ENCODE measurements at regions not wholly inside any gene's neighbourhood (a gene's known extent, or its start where the extent isn't known, plus 50 kb on each side); places are given as distances from the start of the nearest gene placed in this dataset.

- TF ChIP-seq HDAC2 (IDR thresholded peaks at IDR 0.05; ENCODE audit: borderline replicate concordance in 1 of 2, low read depth in 2 of 2, low read length in 2 of 2): no peak
- no peak for TF ChIP-seq CEBPB (IDR thresholded peaks at IDR 0.05; ENCODE audit: low read depth, low read length)
- no peak for TF ChIP-seq EP300 (IDR thresholded peaks at IDR 0.05; ENCODE audit: borderline replicate concordance in 1 of 2, low read depth in 2 of 2, low read length in 2 of 2)
- TF ChIP-seq, protein P1, sequence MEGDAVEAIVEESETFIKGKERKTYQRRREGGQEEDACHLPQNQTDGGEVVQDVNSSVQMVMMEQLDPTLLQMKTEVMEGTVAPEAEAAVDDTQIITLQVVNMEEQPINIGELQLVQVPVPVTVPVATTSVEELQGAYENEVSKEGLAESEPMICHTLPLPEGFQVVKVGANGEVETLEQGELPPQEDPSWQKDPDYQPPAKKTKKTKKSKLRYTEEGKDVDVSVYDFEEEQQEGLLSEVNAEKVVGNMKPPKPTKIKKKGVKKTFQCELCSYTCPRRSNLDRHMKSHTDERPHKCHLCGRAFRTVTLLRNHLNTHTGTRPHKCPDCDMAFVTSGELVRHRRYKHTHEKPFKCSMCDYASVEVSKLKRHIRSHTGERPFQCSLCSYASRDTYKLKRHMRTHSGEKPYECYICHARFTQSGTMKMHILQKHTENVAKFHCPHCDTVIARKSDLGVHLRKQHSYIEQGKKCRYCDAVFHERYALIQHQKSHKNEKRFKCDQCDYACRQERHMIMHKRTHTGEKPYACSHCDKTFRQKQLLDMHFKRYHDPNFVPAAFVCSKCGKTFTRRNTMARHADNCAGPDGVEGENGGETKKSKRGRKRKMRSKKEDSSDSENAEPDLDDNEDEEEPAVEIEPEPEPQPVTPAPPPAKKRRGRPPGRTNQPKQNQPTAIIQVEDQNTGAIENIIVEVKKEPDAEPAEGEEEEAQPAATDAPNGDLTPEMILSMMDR (IDR thresholded peaks at IDR 0.05; ENCODE audit: control extremely low read depth in 1 of 3, insufficient read depth in 1 of 3, low read depth in 1 of 3, low read length in 3 of 3): no peak
- no peak for TF ChIP-seq EZH2 (IDR thresholded peaks at IDR 0.05; ENCODE audit: low read depth, low read length, severe bottlenecking)
- TF ChIP-seq NRF1 (IDR thresholded peaks at IDR 0.05; ENCODE audit: low read depth, low read length): no peak
- TF ChIP-seq POLR2A (IDR thresholded peaks at IDR 0.05; ENCODE audit: control extremely low read depth in 1 of 2, low read depth in 2 of 2, low read length in 2 of 2): peak in 1 of 2 experiments; percentile 33; a peak in 1 of 3 replicates
- no peak for TF ChIP-seq USF2 (IDR thresholded peaks at IDR 0.05; ENCODE audit: low read length)
These were observed 52.9 kb upstream of the UNC93A start for GRCh38 chr6:167238146-167238693.

All from H1 (cell line).